Activated B cell treated with CpG ODN at 0.5 μM for 24 hours (primary cell): ENCODE measurements at regions not wholly inside any gene's neighbourhood (a gene's known extent, or its start where the extent isn't known, plus 50 kb on each side); places are given as distances from the start of the nearest gene placed in this dataset.

Experiments used
- ATAC-seq: fragments of 200-7000 bp; cut with Tn5 transposase; one replicate; pipeline ENCODE4 v1.10.0; 2021; ENCODE audit warnings: low read depth, mild to moderate bottlenecking, moderate library complexity
- CTCF ChIA-PET: fragments of 350-600 bp; sonication (Branson Sonifier 250); formaldehyde crosslinking; loops from one replicate; lab custom pipeline; 2021; ENCODE audit warnings: antibody characterized with exemption; lab: Charles Lee
- POLR2A ChIA-PET: fragments of 350-600 bp; sonication (Branson Sonifier 250); formaldehyde crosslinking; loops from one replicate; lab custom pipeline; 2021; ENCODE audit warnings: antibody characterized with exemption; lab: Charles Lee
- DNase-seq: peaks from one replicate; pipeline ENCODE4 v3.0.0; 2022
- H3K27ac Mint-ChIP-seq: one replicate; pipeline ENCODE4 v1.8.0; 2020; ENCODE audit warnings: mixed read lengths
- H3K27me3 Mint-ChIP-seq: one replicate; pipeline ENCODE4 v1.8.0; 2021; ENCODE audit warnings: mixed read lengths
- H3K36me3 Mint-ChIP-seq: one replicate; pipeline ENCODE4 v1.8.0; 2021; ENCODE audit warnings: low read depth, mixed read lengths
- H3K4me1 Mint-ChIP-seq: one replicate; pipeline ENCODE4 v1.8.0; 2021; ENCODE audit warnings: mixed read lengths
- H3K4me3 Mint-ChIP-seq: one replicate; pipeline ENCODE4 v1.8.0; 2020; ENCODE audit warnings: mild to moderate bottlenecking, mixed read lengths
- H3K9me3 Mint-ChIP-seq: one replicate; pipeline ENCODE4 v1.8.0; 2020; ENCODE audit warnings: mixed read lengths
- intact Hi-C: fragments of 100-400 bp; cut with micrococcal nuclease; formaldehyde crosslinking; loops from one replicate; pipeline ENCODE4 v1.15.1; 2024
- TF ChIP-seq, protein P1 (sequence below): fragments of 200-600 bp; IDR thresholded peaks from one replicate; pipeline ENCODE4 v1.8.0; 2022; ENCODE audit warnings: antibody characterized with exemption, mild to moderate bottlenecking

DNA sequence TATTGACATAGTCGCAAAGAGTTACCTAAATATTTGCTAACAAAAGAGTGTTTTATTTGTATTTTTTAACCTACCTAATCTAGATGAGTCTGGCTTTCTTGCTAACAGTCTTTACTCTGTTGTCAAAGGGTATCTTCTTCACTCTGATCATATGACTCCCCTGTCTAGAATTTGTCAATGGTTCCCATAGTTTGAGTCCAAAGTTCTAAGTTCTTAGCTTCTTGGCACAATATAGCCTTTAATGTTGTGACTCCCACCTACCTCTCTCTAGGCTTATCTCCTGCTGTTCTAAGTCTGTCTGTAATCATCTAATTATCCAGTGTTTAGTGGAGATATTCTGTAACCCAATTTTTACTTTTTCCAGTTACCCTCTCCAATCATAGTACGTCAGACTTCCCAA is 104.3 kb upstream of the PDE3A start:
- POLR2A ChIA-PET = no interaction called here
- H3K27ac Mint-ChIP-seq = no peak overlapping the region
- no peak for ATAC-seq
- H3K36me3 Mint-ChIP-seq = no peaks in the 10 kb centered on the region
- DNase-seq = no peak
- H3K4me1 Mint-ChIP-seq = no peaks in the 10 kb centered on the region
- CTCF ChIA-PET = no interaction called here
- intact Hi-C loops = no loop called here
- H3K4me3 Mint-ChIP-seq = no peak overlapping the region
- TF ChIP-seq, protein P1, sequence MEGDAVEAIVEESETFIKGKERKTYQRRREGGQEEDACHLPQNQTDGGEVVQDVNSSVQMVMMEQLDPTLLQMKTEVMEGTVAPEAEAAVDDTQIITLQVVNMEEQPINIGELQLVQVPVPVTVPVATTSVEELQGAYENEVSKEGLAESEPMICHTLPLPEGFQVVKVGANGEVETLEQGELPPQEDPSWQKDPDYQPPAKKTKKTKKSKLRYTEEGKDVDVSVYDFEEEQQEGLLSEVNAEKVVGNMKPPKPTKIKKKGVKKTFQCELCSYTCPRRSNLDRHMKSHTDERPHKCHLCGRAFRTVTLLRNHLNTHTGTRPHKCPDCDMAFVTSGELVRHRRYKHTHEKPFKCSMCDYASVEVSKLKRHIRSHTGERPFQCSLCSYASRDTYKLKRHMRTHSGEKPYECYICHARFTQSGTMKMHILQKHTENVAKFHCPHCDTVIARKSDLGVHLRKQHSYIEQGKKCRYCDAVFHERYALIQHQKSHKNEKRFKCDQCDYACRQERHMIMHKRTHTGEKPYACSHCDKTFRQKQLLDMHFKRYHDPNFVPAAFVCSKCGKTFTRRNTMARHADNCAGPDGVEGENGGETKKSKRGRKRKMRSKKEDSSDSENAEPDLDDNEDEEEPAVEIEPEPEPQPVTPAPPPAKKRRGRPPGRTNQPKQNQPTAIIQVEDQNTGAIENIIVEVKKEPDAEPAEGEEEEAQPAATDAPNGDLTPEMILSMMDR = no peak
- H3K9me3 Mint-ChIP-seq = peaks cover 3% of the 10 kb centered on the region
- no peaks in the 10 kb centered on the region for H3K27me3 Mint-ChIP-seq

GRCh38 chr12:20264608-20265114 is 103.7 kb upstream of the PDE3A start:
- TF ChIP-seq, protein P1 = no peak
- DNase-seq (no peak), ATAC-seq (no peak)
- H3K4me1 Mint-ChIP-seq = no peaks in the 10 kb centered on the region
- H3K27ac Mint-ChIP-seq = no peak overlapping the region
- no peaks in the 10 kb centered on the region for H3K27me3 Mint-ChIP-seq
- no peak overlapping the region for H3K4me3 Mint-ChIP-seq
- ChIA-PET CTCF (no interaction called here), POLR2A (no interaction called here)
- H3K36me3 Mint-ChIP-seq = no peaks in the 10 kb centered on the region
- intact Hi-C loops = no loop called here
- H3K9me3 Mint-ChIP-seq = peaks cover 3% of the 10 kb centered on the region

GRCh38 chr12:20268121-20268732 is 100.1 kb upstream of the PDE3A start:
- peaks cover 3% of the 10 kb centered on the region for H3K9me3 Mint-ChIP-seq
- POLR2A ChIA-PET = no interaction called here
- H3K4me1 Mint-ChIP-seq = no peaks in the 10 kb centered on the region

DNA sequence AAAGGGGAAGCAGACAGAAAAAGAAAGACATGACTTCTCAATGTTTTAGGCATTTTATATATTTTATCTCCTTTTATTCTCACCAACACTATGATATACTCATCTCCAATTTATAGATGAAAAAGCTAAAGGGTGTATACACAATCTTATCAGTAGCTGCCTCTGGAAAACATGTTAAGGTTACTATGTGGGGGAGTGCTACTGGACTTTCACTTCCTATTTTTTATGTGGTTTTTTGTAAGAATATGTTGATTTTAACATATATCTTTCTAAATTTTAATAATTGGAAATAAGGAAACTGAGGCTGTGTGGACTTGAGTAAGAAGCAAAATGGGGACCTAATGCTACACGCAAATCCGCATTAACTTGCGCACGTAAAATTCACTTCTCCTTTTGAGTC is 99.6 kb upstream of the PDE3A start:
- intact Hi-C loops = no loop called here
- DNase-seq = no peak
- Mint-ChIP-seq H3K36me3 (no peaks in the 10 kb centered on the region), H3K27ac (no peak overlapping the region), H3K27me3 (no peaks in the 10 kb centered on the region), H3K4me1 (no peaks in the 10 kb centered on the region), H3K9me3 (peaks cover 3% of the 10 kb centered on the region), H3K4me3 (no peak overlapping the region)
- ChIA-PET CTCF (no interaction called here), POLR2A (no interaction called here)
- ATAC-seq = no peak
- TF ChIP-seq, protein P1 = no peak

More at GRCh38 chr12:20268121-20268732, 100.1 kb upstream of the PDE3A start:
- TF ChIP-seq, protein P1 = no peak
- DNase-seq (no peak), ATAC-seq (no peak)
- no peak overlapping the region for H3K27ac Mint-ChIP-seq
- no peaks in the 10 kb centered on the region for H3K27me3 Mint-ChIP-seq
- H3K4me3 Mint-ChIP-seq = no peak overlapping the region
- no peaks in the 10 kb centered on the region for H3K36me3 Mint-ChIP-seq
- CTCF ChIA-PET = no interaction called here
- intact Hi-C loops = no loop called here

GRCh38 chr12:20269337-20270067 is 98.8 kb upstream of the PDE3A start:
- TF ChIP-seq, protein P1 = no peak
- ChIA-PET POLR2A (interaction anchor here (0.6 kb wide), 1 partner anchor 9 kb away, joined by 5 read pairs; no protein-coding TSS in a partner anchor), CTCF (no interaction called here)
- no peaks in the 10 kb centered on the region for H3K27me3 Mint-ChIP-seq
- intact Hi-C loops = no loop called here
- no peak for DNase-seq
- no peaks in the 10 kb centered on the region for H3K9me3 Mint-ChIP-seq
- no peak overlapping the region for H3K4me3 Mint-ChIP-seq
- no peaks in the 10 kb centered on the region for H3K4me1 Mint-ChIP-seq
- no peak overlapping the region for H3K27ac Mint-ChIP-seq
- H3K36me3 Mint-ChIP-seq = no peaks in the 10 kb centered on the region
- ATAC-seq = no peak
